NCI-H82 treated with DMSO at 0.1 percent for 48 hours (cell line): ENCODE measurements at regions not wholly inside any gene's neighbourhood (a gene's known extent, or its start where the extent isn't known, plus 50 kb on each side); places are given as distances from the start of the nearest gene placed in this dataset.
"Not testable (repeated sequence)": the region's sequence is repeated elsewhere in the genome, so short reads cannot be mapped to it uniquely, and the experiment has no call there.

Experiments
- DNase-seq: peaks from one replicate; lab custom pipeline; 2025; ENCODE audit not compliant: unreplicated experiment; lab: John Stamatoyannopoulos, UW

DNA sequence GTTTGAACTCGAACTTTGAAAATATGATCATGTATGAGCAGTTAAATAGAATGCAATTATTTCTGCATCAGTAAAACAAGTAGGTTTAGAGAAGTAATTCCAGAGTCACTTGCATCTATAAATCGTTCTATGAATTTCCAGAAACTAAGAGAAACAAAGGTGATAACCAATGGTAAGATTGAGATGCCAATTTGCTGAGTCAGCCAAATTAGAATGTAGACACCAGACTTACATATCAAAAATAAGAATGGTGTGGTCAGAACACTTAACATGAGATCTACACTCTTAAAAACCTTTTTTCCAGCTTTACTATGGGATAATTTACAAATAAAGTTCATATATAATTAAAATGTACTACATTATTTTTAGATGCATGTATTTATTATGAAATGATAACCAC is 1435.9 kb downstream of the OTOL1 start:
- DNase-seq, result no peak

DNA sequence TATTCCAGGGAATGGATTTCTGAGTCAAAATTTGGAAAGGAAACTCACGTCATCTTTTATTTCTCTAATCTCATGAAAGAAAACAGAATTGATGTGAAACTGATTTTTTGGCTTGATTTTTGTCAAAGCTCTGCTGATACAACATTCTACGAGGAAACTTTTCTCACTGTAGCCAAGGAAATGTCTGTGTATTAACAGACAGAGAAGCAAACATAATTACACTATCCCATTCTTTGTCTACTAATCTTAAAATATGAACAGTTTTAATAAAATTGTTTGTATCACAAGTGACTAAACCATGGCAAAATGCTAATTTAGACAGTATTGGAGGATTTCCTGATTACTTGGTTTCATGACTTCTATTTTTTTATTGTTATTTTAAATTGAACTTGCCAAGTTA is 1437.0 kb downstream of the OTOL1 start:
- DNase-seq, result no peak

DNA sequence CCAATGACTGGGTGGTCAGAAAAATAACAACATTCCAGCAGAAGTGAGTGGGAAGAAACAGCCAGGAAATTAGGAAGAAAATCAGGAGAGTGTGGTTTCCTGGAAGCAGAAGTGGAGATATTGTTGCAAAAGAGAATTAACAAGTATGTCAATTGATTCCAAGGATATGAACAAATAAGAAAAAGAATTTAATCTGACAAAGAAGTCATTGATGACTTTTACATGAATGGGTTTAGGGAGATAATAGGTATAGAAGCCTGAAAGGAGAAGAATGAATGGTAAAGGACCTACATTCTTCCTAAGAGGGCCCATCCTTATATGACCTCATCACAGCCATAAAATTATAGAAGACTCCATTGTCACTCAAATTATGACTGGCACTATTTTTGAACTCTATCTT is 1440.1 kb downstream of the OTOL1 start:
- DNase-seq, result no peak

DNA sequence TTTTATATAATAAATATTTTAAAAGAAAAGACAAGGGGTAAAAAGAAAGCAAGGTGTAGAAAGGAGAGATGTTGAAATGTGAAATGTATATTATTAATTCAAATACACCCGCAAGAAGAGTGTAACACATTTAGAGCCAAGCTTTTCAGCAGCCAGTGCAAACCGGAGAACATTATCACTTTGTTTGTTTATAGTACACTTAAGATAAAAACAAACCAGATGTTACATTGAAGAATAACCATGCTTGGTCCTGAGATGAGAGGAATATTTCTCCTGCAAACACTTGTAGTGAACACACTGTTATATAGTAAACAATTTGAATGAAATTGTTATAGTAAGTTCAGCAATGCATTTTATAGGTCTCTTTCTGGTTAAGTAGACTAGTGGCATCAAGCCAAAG is 1441.5 kb downstream of the OTOL1 start:
- no peak for DNase-seq

DNA sequence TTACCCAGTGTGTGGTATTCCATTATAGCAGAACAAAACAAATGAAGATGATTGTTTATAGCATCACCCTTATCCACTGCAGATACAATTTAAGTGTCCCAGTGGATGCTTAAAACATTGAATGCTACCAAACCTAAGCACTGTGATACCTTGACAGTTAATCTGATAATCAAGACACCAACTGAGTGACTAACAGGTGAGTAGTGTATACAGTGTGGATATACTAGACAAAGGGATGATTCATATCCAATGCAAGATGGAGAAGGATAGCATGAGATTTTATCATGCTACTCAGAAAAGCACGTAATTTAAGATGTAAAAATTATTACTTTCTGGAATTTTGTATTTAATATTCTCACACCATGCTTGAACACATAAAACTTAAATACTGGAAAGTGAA is 1449.0 kb downstream of the OTOL1 start:
- DNase-seq, result no peak

DNA sequence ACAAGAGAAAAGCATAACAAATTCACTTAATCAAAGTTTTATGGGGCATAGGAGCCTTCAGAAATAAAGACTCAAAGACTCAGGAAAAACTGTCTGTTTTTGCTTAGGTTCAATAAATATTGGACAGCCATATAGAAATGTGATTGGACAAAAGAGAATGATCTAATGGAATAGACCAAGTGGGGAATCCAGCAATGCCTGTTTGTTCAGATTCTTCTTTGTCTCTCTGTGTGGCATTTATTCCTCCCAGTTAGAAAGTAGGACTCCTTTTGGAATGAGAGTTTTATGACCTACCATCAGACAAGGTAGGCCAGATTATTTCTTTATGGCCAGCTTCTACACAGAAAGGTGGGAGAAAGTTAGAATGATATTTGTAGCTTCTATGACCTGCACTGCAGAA is 1460.1 kb downstream of the OTOL1 start:
- DNase-seq, result no peak

DNA sequence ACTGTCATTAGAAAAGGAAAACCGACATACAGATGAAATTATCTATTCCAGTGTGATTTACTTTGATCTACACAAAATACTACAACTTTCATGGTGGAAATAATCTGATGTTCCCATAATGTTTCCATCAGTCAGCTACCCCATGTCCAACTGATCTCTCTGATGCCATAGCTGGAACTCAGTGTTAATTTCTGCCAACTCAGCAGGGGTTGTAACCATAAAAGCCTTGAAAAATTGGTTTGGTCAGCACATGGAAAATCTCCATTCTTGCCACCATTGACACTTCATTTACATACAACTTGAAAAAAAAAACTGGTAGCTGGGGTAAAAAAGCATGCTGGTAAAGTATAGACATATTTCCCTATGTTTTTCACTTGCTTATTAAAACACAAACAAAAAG is 1463.7 kb downstream of the OTOL1 start:
- DNase-seq, result no peak

DNA sequence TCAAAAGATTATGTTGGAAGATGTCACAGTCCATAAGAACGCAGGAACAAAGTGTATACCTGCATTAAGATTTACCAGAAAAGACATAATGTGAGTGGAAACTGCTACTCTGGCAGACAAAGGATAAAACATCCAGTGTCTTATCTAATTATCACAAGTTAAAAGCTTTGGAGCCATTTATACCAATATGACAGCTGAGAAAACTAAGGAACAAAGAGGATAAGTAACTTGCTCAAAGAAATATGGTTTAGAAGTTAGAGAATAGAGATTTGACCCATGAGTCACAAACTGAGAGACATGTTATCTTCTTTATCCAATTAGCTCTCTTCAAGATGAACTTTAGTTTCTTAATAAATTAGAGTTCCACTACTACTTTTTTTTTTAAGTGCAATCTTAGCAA is 1473.7 kb downstream of the OTOL1 start:
- DNase-seq, result no peak

DNA sequence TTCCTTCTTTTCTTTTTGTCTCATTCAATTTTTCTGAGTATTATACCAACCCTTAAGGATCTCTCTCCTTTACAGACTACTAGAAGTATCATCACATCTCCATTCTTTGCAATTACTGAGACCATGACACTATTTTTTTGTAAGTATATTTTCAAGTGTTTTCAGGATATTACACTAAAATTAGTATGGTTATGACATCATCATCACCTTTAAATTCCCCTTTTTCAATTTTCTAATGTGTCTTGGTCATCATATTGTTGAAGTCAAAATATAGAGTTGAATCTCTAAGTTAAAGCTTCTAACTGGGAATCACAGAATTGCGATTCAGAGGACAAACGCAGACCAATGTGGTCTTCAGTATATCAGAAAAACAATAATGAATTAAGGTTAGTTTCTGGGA is 1475.1 kb downstream of the OTOL1 start:
- DNase-seq, result no peak

DNA sequence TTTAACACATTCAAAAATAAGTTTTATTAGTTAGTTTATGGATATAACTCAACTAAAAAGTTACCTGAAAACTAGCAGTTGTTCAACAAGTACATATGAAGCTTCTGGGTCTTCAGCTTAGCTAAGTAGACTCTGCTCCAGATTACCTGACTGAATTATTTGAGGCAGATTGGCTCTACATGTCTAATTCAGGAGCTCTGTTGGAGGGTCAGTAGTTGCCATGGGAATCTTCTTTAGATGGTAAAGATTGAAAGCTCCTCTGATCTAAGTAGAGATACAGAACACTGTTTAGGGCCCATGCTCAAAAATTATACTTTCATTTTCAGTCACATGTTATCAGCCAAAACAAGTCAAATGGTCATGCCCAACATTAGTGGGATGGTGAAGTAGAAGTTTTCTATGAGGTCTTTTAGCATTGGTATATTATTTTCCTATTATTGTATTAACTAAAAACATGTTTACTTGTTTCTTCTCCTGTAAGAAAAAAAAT is 1476.9 kb downstream of the OTOL1 start:
- no peak for DNase-seq

DNA sequence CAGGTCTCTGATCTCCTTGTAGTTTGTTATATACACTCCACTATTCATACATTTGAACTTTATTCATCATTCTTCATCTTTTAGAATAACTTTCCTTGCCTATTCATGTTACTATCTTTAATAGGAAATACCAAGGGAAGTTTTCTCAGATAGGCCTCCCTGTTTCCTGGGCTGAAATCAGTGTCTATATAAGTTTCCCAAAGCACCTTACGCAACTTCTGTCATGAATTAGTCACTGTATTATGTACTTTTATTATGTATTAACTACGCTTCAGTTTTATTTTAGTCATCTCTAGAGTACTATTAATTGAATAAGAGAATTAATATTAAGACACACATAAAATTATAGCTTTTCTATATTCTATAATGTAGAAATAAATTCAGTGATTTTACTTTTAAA is 1481.5 kb downstream of the OTOL1 start:
- no peak for DNase-seq

DNA sequence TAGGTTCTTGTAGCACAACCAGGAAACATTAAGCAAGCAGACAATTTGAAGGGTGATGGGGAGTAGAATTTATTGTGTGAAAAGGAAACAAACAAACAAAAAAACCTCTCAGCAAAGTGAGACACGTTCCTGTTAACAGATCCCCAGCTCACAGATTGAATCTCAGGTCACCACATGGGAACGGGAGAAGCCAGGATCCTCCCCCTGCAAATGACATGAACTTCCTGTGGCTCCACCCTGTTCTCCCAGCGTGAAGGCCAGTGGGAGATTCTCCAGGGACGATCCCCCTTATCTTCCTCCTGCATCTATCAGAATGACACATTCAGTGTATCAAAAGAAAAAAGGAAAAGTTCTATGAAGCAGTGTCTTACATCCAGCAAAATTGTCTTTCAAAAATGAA is 1488.1 kb downstream of the OTOL1 start:
- DNase-seq, result no peak

DNA sequence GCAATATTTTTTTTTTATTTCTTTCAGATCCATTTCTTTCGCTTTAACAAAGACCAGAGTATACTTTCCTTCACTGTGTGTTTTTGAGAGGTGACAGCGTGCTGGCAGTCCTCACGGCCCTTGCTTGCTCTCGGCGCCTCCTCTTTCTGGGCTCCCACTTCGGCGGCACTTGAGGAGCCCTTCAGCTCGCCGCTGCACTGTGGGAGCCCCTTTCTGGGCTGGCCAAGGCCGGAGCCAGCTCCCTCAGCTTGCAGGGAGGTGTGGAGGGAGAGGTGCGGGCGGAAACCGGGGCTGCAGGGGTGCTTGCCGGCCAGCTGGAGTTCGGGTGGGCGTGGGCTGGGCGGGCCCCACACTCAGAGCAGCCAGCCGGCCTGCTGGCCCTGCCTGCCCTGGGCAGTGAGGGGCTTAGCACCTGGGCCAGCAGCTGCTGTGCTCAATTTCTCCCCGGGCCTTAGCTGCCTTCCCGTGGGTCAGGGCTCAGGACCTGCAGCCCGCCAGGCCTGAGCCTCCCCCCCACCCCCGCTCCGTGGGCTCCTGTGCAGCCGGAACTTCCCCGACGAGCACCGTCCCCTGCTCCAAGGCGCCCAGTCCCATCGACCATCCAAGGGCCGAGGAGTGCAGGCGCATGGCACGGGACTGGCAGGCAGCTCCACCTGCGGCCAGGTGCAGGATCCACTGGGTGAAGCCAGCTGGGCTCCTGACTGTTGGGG is 1490.6 kb downstream of the OTOL1 start:
- not testable (repeated sequence) for DNase-seq

DNA sequence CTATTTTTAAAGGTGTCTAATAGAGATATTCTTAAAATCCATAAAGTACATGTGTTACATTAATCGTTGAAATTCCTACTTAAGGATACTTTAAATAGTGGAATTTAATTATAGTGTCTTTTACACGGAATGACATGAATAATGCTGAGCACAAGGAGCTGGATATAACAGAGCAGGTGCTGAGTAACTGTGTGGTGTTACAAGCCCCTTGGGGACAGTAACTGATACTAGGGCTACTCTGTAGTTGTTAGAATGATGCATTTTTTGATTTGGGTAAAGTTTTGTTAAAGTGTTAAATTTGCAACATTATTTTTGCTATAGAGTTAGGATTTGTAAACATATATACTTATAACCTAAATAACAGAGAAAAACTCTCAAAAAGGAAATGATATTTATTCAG is 1496.1 kb downstream of the OTOL1 start:
- DNase-seq, result no peak

DNA sequence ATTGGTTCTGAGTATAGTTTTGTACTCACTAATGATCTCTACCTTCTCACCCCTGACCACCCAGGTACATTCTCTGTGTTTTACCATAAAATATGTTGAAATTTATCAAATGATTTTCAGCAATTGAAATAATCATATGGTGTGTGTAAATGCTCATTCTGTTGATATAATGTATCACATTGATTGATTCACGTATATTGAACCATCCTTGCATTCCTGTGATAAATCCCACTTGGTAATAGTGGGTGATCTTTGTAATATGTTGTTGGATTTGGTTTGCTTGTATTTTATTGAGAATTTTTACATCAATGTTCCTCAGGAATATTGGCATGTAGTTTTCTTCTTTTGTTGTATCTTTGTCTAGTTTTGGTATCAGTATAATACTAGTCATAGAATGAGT is 1497.6 kb downstream of the OTOL1 start:
- DNase-seq, result no peak

DNA sequence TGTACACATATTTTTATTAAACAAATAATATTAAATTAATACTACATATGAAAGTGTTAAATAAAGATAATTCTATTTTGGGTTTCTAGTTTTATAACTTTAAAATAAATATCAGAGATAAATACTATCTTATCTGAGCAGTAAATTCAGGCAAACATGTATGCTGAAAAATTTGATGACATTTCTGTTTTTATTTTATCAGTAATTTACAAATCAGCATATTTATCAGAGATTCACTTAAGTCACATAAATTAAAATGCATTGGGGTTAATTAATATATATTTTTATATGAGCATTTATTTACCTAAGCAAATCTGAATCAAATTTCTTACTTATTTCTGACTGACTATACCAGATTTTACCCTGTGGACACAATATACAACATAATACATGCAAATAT is 1499.8 kb downstream of the OTOL1 start:
- no peak for DNase-seq

DNA sequence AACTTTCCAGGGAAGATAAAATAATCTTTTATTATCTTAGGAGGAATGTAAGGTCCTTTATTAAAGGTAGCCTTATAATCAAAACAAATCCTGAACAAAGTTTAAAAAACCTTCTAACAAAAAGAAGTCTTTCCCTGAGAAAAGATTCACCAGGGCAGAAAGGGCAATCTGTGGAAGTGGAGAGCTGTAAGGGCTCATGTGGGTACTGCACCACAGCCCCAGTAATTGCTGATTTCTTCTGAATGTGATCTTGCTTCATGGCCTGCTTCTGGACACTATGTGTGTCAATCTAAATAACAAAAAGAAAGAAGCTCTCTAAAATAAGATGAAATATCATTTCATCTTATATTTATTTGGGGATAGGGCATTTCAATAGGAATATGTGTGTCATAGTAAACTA is 1501.6 kb downstream of the OTOL1 start:
- DNase-seq, result no peak

DNA sequence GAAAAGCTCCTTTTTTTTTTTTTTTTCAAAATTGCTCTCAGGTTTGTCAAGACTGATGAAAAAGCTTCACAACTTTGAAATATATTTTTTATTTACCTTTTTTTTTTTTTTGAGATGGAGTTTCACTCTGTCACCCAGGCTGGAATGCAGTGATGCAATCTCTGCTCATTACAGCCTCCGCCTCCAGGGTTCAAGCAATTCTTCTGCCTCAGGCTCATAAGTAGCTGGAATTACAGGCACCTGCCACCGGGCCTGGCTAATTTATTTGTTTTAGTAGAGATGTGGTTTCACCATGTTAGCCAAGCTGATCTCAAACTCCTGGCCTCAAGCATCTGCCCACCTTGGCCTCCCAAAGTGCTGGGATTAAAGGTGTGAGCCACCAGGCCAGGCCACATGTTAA is 1515.0 kb downstream of the OTOL1 start:
- DNase-seq, result no peak

DNA sequence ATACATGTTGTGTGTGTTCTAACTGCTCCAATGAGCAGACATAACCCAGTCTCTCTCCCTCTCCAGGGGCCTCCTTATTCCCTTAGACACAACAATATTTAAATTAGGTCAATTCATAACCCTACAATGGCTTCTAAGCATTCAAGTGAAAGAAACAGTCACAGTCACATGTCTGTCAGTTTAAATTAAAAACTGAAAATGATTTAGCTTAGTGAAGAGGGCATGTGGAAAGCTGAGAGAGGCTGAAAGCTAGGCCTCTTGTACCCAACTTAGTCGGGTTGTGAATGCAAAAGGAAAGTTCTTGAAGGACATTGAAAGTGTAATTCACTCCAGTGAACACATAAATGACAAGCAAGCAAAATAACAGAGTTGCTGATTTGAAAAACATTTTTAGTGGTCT is 1519.6 kb downstream of the OTOL1 start:
- DNase-seq, result no peak

DNA sequence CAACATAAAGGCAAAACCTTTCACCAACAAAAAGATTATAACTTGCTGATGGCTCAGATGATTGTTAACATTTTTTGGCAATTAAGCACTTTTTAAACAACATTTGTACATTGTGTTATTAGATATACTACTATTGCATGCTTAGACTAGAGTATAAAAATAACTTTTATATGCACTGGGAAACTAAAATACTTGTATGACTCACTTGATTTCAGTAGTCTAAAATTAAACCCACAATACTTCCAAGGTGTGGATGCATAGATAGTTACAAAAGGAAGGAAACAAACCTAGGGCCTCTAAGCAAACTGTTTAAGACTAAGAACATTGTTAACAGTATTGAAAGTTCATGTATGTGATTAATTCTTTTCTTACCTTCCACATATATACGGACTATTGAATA is 1521.5 kb downstream of the OTOL1 start:
- DNase-seq, result no peak

DNA sequence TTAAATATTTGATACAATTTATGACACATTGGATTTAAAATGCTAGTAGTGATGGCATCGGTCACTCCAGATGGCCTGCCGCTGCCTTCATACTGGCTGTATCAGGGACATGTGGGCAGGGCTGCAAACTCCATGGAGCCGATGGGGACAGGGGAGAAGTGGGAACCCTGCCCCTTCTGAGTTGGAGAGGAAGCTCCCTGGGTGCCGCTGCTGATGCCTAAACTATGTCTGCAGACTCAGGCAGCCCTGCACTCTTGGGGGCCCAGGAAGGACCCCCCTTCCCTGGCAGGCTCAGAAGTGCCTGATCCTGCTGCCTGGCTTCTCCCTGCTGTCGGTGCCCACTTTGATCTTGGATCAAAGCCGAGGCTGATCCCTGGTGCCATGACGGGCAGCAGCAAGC is 1522.1 kb downstream of the OTOL1 start:
- DNase-seq, result no peak

DNA sequence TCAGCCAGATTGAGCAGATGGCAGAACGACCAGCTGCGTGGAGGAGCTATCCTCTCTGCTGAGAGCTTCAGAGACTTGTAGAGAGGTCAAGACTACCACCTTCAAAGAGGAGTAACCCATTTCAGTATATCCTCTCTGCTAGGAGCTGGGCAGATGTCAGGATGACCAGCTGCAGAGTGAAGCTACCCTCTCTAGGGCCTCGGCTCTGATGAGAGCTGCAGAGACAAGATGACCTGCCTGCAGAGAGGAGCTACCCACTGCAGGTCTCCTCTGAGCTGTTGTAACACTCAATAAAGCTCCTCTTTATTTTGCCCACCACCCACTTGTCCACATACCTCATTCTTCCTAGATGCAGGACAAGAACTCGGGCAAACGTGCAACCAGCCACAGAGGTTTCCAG is 1522.7 kb downstream of the OTOL1 start:
- no peak for DNase-seq

DNA sequence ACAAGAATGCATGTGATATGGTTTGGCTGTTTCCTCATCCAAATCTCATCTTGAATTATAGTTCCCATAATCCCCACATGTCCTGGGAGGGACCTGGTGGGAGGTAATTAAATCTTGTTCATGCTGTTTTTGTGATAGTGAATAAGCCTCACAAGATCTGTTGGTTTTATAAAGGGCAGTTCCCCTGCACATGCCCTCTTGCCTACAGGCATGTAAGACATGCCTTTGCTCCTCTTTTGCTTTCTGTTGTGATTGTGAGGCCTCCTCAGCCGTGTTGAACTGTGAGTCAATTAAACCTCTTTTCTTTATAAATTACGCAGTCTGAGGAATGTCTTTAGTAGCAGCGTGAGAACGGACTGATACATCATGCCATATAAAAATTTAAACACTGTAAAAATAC is 1537.0 kb downstream of the OTOL1 start:
- no peak for DNase-seq
